HG03103 (cell line): ENCODE measurements at regions not wholly inside any gene's neighbourhood (a gene's known extent, or its start where the extent isn't known, plus 50 kb on each side); places are given as distances from the start of the nearest gene placed in this dataset.

Experiments used
- ATAC-seq: cut with Tn5 transposase; IDR thresholded peaks from one replicate; pipeline ENCODE4 v1.9.1; 2021; ENCODE audit warnings: low read depth; ENCODE audit not compliant: unreplicated experiment

DNA sequence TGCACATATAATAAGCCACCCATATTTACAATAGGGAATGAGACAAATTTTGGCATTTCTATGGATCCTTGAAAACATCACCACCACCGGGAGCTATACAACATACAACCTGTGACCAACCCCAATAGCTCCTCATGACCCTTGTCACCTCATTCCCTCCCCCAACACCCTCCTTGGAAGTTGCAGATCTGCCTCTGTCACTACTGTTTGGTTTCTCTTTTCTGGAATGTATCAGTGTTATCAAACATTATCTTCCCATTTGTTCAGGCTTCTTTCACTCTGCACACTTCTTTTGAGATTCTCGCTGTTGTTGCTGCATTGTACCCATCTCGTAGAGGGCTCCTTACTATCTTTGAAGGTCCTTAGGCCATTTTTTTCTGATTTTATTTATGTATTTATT, 75.6 kb downstream of the ZNF280B start:
- ATAC-seq: no peak

DNA sequence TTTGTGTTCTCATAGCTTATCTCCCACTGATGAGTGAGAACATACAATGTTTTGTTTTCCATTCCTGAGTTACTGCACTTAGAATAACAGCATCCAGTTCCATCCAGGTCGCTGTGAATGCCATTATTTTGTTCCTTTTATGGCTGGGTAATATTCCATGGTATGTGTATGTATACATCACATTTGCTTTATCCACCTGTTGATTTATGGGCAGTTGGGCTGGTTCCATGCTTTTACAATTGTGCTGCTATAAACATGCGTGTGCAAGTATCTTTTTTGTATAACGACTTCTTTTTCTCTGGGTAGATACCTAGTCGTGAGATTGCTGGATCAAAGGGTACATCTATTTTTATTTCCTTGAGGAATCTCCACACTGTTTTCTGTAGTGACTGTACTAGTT, 74.8 kb downstream of the ZNF280B start:
- ATAC-seq: no peak
